Body of pancreas (tissue), 4 donors: ENCODE measurements at regions not wholly inside any gene's neighbourhood (a gene's known extent, or its start where the extent isn't known, plus 50 kb on each side); places are given as distances from the start of the nearest gene placed in this dataset.

Source experiments
- POLR2A ChIP-seq, 3 donors: fragments of 450-650 bp; IDR thresholded peaks; one replicate each; pipeline ENCODE4 v1.6.1; 2016; ENCODE audit warnings: antibody characterized with exemption in 3 of 3, mild to moderate bottlenecking in 2 of 3
- TF ChIP-seq, protein P1 (sequence below), 7 experiments: fragments of 450-650 bp in 4 of 7; fragments of 200-600 bp in 3 of 7; sonication (generic) in 3 of 7; IDR thresholded peaks; one replicate each; pipeline ENCODE4 v1.5.1; 2016 to 2019; ENCODE audit warnings: antibody characterized with exemption in 7 of 7

DNA sequence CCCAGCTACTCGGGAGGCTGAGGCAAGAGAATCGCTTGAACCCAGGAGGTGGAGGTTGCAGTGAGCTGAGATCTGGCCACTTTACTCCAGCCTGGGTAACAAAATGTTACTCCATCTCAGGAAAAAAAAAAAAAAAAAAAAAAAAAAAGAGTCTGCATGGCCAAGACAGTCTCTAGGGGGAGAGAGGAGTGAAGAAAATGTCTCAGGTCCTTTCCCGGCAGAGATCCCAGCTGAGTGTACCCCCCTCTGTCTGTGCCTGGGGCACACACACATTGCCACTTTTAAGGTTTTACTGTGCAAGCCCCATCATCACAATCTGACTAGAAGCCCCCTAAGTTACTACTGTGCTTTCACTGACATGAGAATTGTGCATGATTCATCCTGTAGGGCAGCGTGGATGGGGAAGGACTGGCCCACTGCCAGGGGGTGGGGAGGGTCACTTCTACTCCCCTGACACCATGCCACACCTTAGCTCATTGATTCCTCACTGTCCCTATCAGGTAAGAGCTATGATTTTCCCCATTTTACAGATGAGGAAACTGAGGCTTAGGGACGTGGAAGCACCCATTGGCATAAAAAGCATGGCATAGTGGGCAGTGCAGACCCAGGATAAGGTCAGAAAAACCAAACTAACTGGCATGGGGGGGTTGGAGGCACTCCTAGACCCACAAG is 102.3 kb upstream of the LARP1 start:
- TF ChIP-seq, protein P1, sequence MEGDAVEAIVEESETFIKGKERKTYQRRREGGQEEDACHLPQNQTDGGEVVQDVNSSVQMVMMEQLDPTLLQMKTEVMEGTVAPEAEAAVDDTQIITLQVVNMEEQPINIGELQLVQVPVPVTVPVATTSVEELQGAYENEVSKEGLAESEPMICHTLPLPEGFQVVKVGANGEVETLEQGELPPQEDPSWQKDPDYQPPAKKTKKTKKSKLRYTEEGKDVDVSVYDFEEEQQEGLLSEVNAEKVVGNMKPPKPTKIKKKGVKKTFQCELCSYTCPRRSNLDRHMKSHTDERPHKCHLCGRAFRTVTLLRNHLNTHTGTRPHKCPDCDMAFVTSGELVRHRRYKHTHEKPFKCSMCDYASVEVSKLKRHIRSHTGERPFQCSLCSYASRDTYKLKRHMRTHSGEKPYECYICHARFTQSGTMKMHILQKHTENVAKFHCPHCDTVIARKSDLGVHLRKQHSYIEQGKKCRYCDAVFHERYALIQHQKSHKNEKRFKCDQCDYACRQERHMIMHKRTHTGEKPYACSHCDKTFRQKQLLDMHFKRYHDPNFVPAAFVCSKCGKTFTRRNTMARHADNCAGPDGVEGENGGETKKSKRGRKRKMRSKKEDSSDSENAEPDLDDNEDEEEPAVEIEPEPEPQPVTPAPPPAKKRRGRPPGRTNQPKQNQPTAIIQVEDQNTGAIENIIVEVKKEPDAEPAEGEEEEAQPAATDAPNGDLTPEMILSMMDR (IDR thresholded peaks at IDR 0.05), result no peak
- TF ChIP-seq POLR2A (IDR thresholded peaks at IDR 0.05), result no peak
